GM23338 (cell line): ENCODE measurements at regions not wholly inside any gene's neighbourhood (a gene's known extent, or its start where the extent isn't known, plus 50 kb on each side); places are given as distances from the start of the nearest gene placed in this dataset.
A peak's percentile ranks its signal among the peaks of the same experiment; 100 is the strongest.

ENCODE experiments used
- ATAC-seq: fragments of 200-7000 bp; cut with Tn5 transposase; 3 replicates; pipeline ENCODE4 v1.9.1; 2020
- DNase-seq: peaks from one replicate; pipeline ENCODE4 v3.0.0-alpha.2; 2015; ENCODE audit warnings: low spot score
- H2AFZ ChIP-seq: fragments of 200-600 bp; sonication (generic); 2 replicates; pipeline ENCODE4 v1.8.0; 2016; ENCODE audit warnings: antibody characterized with exemption, mild to moderate bottlenecking, moderate library complexity
- H3F3A ChIP-seq: fragments of 200-600 bp; sonication (generic); replicated peaks from 2 replicates; pipeline ENCODE4 v1.8.0; 2017; ENCODE audit warnings: antibody characterized with exemption, mixed run types, low read depth
- H3K27ac ChIP-seq: fragments of 200-600 bp; sonication (generic); 2 replicates; pipeline ENCODE4 v1.6.1; 2016; ENCODE audit warnings: low read depth
- H3K27me3 ChIP-seq: fragments of 200-600 bp; sonication (generic); 2 replicates; pipeline ENCODE4 v1.8.0; 2016; ENCODE audit warnings: mild to moderate bottlenecking, mixed run types, moderate library complexity; ENCODE audit not compliant: insufficient read depth
- H3K36me3 ChIP-seq: fragments of 200-600 bp; sonication (generic); 2 replicates; pipeline ENCODE4 v1.8.0; 2016; ENCODE audit warnings: mild to moderate bottlenecking; ENCODE audit not compliant: insufficient read depth
- H3K4me1 ChIP-seq: fragments of 200-600 bp; sonication (generic); 2 replicates; pipeline ENCODE4 v1.8.0; 2016; ENCODE audit warnings: mild to moderate bottlenecking, moderate library complexity; ENCODE audit not compliant: insufficient read depth
- H3K4me2 ChIP-seq: fragments of 200-600 bp; sonication (generic); 2 replicates; pipeline ENCODE4 v1.7.1; 2017; ENCODE audit warnings: mixed run types
- H3K4me3 ChIP-seq: fragments of 200-600 bp; sonication (generic); 2 replicates; pipeline ENCODE4 v1.6.1; 2016; ENCODE audit warnings: mixed run types
- H3K79me2 ChIP-seq: fragments of 200-600 bp; sonication (generic); replicated peaks from 2 replicates; pipeline ENCODE4 v1.8.0; 2017; ENCODE audit warnings: mild to moderate bottlenecking; ENCODE audit not compliant: insufficient read depth
- H3K9me2 ChIP-seq: fragments of 200-600 bp; sonication (generic); 2 replicates; pipeline ENCODE4 v1.8.0; 2017; ENCODE audit not compliant: insufficient read depth
- H4K20me1 ChIP-seq: fragments of 200-600 bp; sonication (generic); replicated peaks from 2 replicates; pipeline ENCODE4 v1.8.0; 2017; ENCODE audit warnings: mild to moderate bottlenecking; ENCODE audit not compliant: insufficient read depth
- H3K27ac Mint-ChIP-seq: 2 replicates; pipeline ENCODE4 v1.8.0; 2020; ENCODE audit warnings: inconsistent platforms, mild to moderate bottlenecking, moderate library complexity, mixed read lengths
- H3K27me3 Mint-ChIP-seq: 3 replicates; pipeline ENCODE4 v1.8.0; 2022; ENCODE audit warnings: low read depth, mild to moderate bottlenecking, moderate library complexity, mixed read lengths, inconsistent platforms; ENCODE audit not compliant: insufficient read depth, poor library complexity
- H3K36me3 Mint-ChIP-seq: 3 replicates; pipeline ENCODE4 v1.8.0; 2021; ENCODE audit warnings: low read depth, mild to moderate bottlenecking, inconsistent platforms, moderate library complexity, mixed read lengths
- H3K4me1 Mint-ChIP-seq: 3 replicates; pipeline ENCODE4 v1.8.0; 2020; ENCODE audit warnings: mild to moderate bottlenecking, inconsistent platforms, mixed read lengths
- H3K4me3 Mint-ChIP-seq: 3 replicates; pipeline ENCODE4 v1.8.0; 2021; ENCODE audit warnings: moderate library complexity, mild to moderate bottlenecking, inconsistent platforms, mixed read lengths
- H3K9me3 Mint-ChIP-seq: 3 replicates; pipeline ENCODE4 v1.8.0; 2020; ENCODE audit warnings: moderate library complexity, mild to moderate bottlenecking, inconsistent platforms, mixed read lengths
- ZNF462 ChIP-seq: fragments of 250-450 bp; sonication (Bioruptor Pico); IDR thresholded peaks from 2 replicates; pipeline ENCODE4 v1.5.0; 2020; ENCODE audit warnings: mild to moderate bottlenecking, moderate library complexity

GRCh38 chr10:44757551-44758205, 153.5 kb upstream of the TMEM72 start (continued):
- TF ChIP-seq ZNF462, result no peak

- H3K27ac Mint-ChIP-seq, result no peak overlapping the region
- ATAC-seq (no peak), DNase-seq (no peak)
- H3K27ac ChIP-seq, result no peak overlapping the region
- H3K4me3 Mint-ChIP-seq, result no peak overlapping the region
- H3K36me3 Mint-ChIP-seq, result no peaks in the 10 kb centered on the region
- no peaks in the 10 kb centered on the region for H3K9me2 ChIP-seq
- H3K4me1 Mint-ChIP-seq, result peaks cover 5% of the 10 kb centered on the region; the same call in 2 of the 3 replicates
- no peak overlapping the region for H3K4me3 ChIP-seq
- H3K9me3 Mint-ChIP-seq, result no peaks in the 10 kb centered on the region
- H3F3A ChIP-seq, result no peaks in the 10 kb centered on the region
- no peaks in the 10 kb centered on the region for H3K79me2 ChIP-seq
- H3K4me2 ChIP-seq, result no peak overlapping the region
- peak overlapping the region; percentile 4; the same call in 1 of the 2 replicates for H2AFZ ChIP-seq
- no peaks in the 10 kb centered on the region for H3K36me3 ChIP-seq
- H4K20me1 ChIP-seq, result no peaks in the 10 kb centered on the region
- no peaks in the 10 kb centered on the region for H3K27me3 ChIP-seq
- H3K27me3 Mint-ChIP-seq, result peaks cover 2% of the 10 kb centered on the region
- TF ChIP-seq ZNF462, result no peak
- H3K4me1 ChIP-seq, result no peaks in the 10 kb centered on the region
Measured at GRCh38 chr10:44759122-44759521, 152.0 kb upstream of the TMEM72 start.
